Gastrocnemius medialis (tissue), 4 donors: ENCODE measurements at regions not wholly inside any gene's neighbourhood (a gene's known extent, or its start where the extent isn't known, plus 50 kb on each side); places are given as distances from the start of the nearest gene placed in this dataset.

ENCODE experiments used
- POLR2A ChIP-seq, 2 donors: fragments of 450-650 bp; IDR thresholded peaks; one replicate each; pipeline ENCODE4 v1.6.1; 2017; ENCODE audit warnings: antibody characterized with exemption in 2 of 2, mild to moderate bottlenecking in 2 of 2, moderate library complexity in 2 of 2
- TF ChIP-seq, protein P1 (sequence below), 5 experiments: fragments of 450-650 bp in 3 of 5; fragments of 200-600 bp in 2 of 5; sonication (generic) in 2 of 5; IDR thresholded peaks in 4 of 5; conservative IDR thresholded peaks in 1 of 5; 1 replicate in 4 of 5; 2 replicates in 1 of 5; pipeline ENCODE4 v1.5.1; 2016 to 2019; ENCODE audit warnings: antibody characterized with exemption in 5 of 5, mild to moderate bottlenecking in 3 of 5, moderate library complexity in 3 of 5

DNA sequence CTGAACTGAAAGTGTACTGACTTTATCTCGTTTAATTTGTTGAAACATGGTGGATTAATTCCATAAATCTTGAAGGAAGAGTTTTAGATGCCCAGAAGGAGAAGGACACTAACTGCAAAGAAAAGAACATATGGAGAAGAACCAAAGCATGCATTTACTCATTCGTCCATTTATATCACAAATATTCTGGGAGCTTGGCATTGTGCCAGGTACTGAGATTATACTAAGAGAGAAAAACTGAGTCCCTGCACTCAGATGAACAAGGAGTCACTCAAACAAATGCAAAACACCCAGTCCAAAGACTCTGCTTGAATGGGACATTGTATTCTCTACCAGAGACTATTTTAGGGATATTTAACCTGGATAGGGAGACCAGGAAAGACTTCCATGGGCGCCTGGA lies 588.0 kb upstream of the MGMT start:
- TF ChIP-seq POLR2A (IDR thresholded peaks at IDR 0.05) = no peak
- TF ChIP-seq, protein P1, sequence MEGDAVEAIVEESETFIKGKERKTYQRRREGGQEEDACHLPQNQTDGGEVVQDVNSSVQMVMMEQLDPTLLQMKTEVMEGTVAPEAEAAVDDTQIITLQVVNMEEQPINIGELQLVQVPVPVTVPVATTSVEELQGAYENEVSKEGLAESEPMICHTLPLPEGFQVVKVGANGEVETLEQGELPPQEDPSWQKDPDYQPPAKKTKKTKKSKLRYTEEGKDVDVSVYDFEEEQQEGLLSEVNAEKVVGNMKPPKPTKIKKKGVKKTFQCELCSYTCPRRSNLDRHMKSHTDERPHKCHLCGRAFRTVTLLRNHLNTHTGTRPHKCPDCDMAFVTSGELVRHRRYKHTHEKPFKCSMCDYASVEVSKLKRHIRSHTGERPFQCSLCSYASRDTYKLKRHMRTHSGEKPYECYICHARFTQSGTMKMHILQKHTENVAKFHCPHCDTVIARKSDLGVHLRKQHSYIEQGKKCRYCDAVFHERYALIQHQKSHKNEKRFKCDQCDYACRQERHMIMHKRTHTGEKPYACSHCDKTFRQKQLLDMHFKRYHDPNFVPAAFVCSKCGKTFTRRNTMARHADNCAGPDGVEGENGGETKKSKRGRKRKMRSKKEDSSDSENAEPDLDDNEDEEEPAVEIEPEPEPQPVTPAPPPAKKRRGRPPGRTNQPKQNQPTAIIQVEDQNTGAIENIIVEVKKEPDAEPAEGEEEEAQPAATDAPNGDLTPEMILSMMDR (IDR thresholded peaks at IDR 0.05 in 4 of 5, conservative IDR thresholded peaks at IDR 0.05 in 1 of 5) = no peak
